ENCODE measurements at regions not wholly inside any gene's neighbourhood (a gene's known extent, or its start where the extent isn't known, plus 50 kb on each side); places are given as distances from the start of the nearest gene placed in this dataset.
A peak's percentile ranks its signal among the peaks of the same experiment; 100 is the strongest.

- DNase-seq (ENCODE audit: low spot score) (no peak), FAIRE-seq (no peak)
Measured at GRCh38 chr2:78011251-78011650, 489.1 kb upstream of the LRRTM4 start.

GRCh38 chr2:78020491-78020890, 498.3 kb upstream of the LRRTM4 start:
- no peak for DNase-seq (ENCODE audit: low spot score)
- no peak for FAIRE-seq

- no peak for DNase-seq (ENCODE audit: low spot score)
- FAIRE-seq, result no peak
Measured at GRCh38 chr2:78023356-78023755, 501.2 kb upstream of the LRRTM4 start.

GRCh38 chr2:78024996-78025395, 502.8 kb upstream of the LRRTM4 start:
- FAIRE-seq, result no peak
- no peak for DNase-seq (ENCODE audit: low spot score)

- FAIRE-seq, result no peak
Measured at GRCh38 chr2:78029392-78029995, 507.3 kb upstream of the LRRTM4 start.

GRCh38 chr2:78034706-78035105, 512.5 kb upstream of the LRRTM4 start:
- DNase-seq (ENCODE audit: low spot score) (no peak), FAIRE-seq (no peak)

More at GRCh38 chr2:78029392-78029995, 507.3 kb upstream of the LRRTM4 start:
- DNase-seq (ENCODE audit: low spot score), result no peak

- DNase-seq (ENCODE audit: low spot score) (no peak), FAIRE-seq (no peak)
Measured at GRCh38 chr2:78035804-78036203, 513.6 kb upstream of the LRRTM4 start.

GRCh38 chr2:78051480-78051879, 529.3 kb upstream of the LRRTM4 start:
- no peak for FAIRE-seq

GRCh38 chr2:78056976-78057375, 534.8 kb upstream of the LRRTM4 start:
- FAIRE-seq (no peak), DNase-seq (ENCODE audit: low spot score) (no peak)

More at GRCh38 chr2:78051480-78051879, 529.3 kb upstream of the LRRTM4 start:
- DNase-seq (ENCODE audit: low spot score), result no peak

- FAIRE-seq (peak; percentile 9), DNase-seq (ENCODE audit: low spot score) (no peak)
Measured at GRCh38 chr2:78061301-78061700, 539.1 kb upstream of the LRRTM4 start.

- no peak for FAIRE-seq
- DNase-seq (ENCODE audit: low spot score), result no peak
Measured at GRCh38 chr2:78061732-78062131, 539.6 kb upstream of the LRRTM4 start.

GRCh38 chr2:78063246-78064020, 541.3 kb upstream of the LRRTM4 start:
- DNase-seq (ENCODE audit: low spot score) (no peak), FAIRE-seq (no peak)

GRCh38 chr2:78065366-78065765, 543.2 kb upstream of the LRRTM4 start:
- no peak for DNase-seq (ENCODE audit: low spot score)

GRCh38 chr2:78068808-78069207, 546.6 kb upstream of the LRRTM4 start:
- DNase-seq (ENCODE audit: low spot score) (no peak), FAIRE-seq (no peak)

More at GRCh38 chr2:78065366-78065765, 543.2 kb upstream of the LRRTM4 start:
- no peak for FAIRE-seq

- no peak for FAIRE-seq
- peak; percentile 7 for DNase-seq (ENCODE audit: low spot score)
Measured at GRCh38 chr2:78070693-78071092, 548.5 kb upstream of the LRRTM4 start.

GRCh38 chr2:78077633-78078032, 555.5 kb upstream of the LRRTM4 start:
- no peak for FAIRE-seq

GRCh38 chr2:78082555-78082954, 560.4 kb upstream of the LRRTM4 start:
- DNase-seq (ENCODE audit: low spot score) (no peak), FAIRE-seq (no peak)

More at GRCh38 chr2:78077633-78078032, 555.5 kb upstream of the LRRTM4 start:
- no peak for DNase-seq (ENCODE audit: low spot score)

- FAIRE-seq, result no peak
Measured at GRCh38 chr2:78093436-78093835, 571.3 kb upstream of the LRRTM4 start.

GRCh38 chr2:78109272-78109671, 587.1 kb upstream of the LRRTM4 start:
- DNase-seq (ENCODE audit: low spot score), result no peak
- FAIRE-seq, result no peak

More at GRCh38 chr2:78093436-78093835, 571.3 kb upstream of the LRRTM4 start:
- DNase-seq (ENCODE audit: low spot score), result no peak

- DNase-seq (ENCODE audit: low spot score) (no peak), FAIRE-seq (no peak)
Measured at GRCh38 chr2:78115291-78115690, 593.1 kb upstream of the LRRTM4 start.

- no peak for DNase-seq (ENCODE audit: low spot score)
- no peak for FAIRE-seq
Measured at GRCh38 chr2:78118037-78118436, 595.9 kb upstream of the LRRTM4 start.

- no peak for DNase-seq (ENCODE audit: low spot score)
- no peak for FAIRE-seq
Measured at GRCh38 chr2:78120275-78120674, 598.1 kb upstream of the LRRTM4 start.

GRCh38 chr2:78125042-78125441, 602.9 kb upstream of the LRRTM4 start:
- DNase-seq (ENCODE audit: low spot score), result no peak
- FAIRE-seq, result no peak

All from urothelium cell line (cell line).